ENCODE measurements at regions not wholly inside any gene's neighbourhood (a gene's known extent, or its start where the extent isn't known, plus 50 kb on each side); places are given as distances from the start of the nearest gene placed in this dataset.
"Not testable (repeated sequence)": the region's sequence is repeated elsewhere in the genome, so short reads cannot be mapped to it uniquely, and the experiment has no call there.

GRCh38 chr9:74078647-74079046 is 418.5 kb upstream of the RORB start:
- TF ChIP-seq CTCF (IDR thresholded peaks at IDR 0.05 in 4 of 5, conservative IDR thresholded peaks at IDR 0.05 in 1 of 5) (no peak), POLR2A (IDR thresholded peaks at IDR 0.05) (no peak)
- H3K4me3 ChIP-seq, result no peak overlapping the region
- in situ Hi-C loops (cut with MboI; ENCODE audit: low sequenced_read_pairs in 4 of 4) (no loop called here), intact Hi-C loops (cut with DNase I; ENCODE audit: low total_unique reads) (no loop called here)
- ATAC-seq, result no peak
- H3K27me3 ChIP-seq, result no peaks in the 10 kb centered on the region
- H3K27ac ChIP-seq, result no peak overlapping the region
- DNase-seq, result no peak
- H3K4me1 ChIP-seq, result no peaks in the 10 kb centered on the region
- no peaks in the 10 kb centered on the region for H3K36me3 ChIP-seq
- no peaks in the 10 kb centered on the region for H3K9me3 ChIP-seq

GRCh38 chr9:74080652-74081051 is 416.5 kb upstream of the RORB start:
- intact Hi-C loops (cut with DNase I; ENCODE audit: low total_unique reads); DNase-seq; H3K27me3 ChIP-seq; ATAC-seq; H3K4me3 ChIP-seq; H3K27ac ChIP-seq; H3K9me3 ChIP-seq; H3K36me3 ChIP-seq; H3K4me1 ChIP-seq; in situ Hi-C loops (cut with MboI; ENCODE audit: low sequenced_read_pairs in 4 of 4): not testable (repeated sequence)

GRCh38 chr9:74083681-74084433 is 413.3 kb upstream of the RORB start:
- H3K27me3 ChIP-seq, result no peaks in the 10 kb centered on the region
- H3K4me3 ChIP-seq, result no peak overlapping the region
- in situ Hi-C loops (cut with MboI; ENCODE audit: low sequenced_read_pairs in 4 of 4), result no loop called here
- H3K36me3 ChIP-seq, result no peaks in the 10 kb centered on the region
- H3K4me1 ChIP-seq, result no peaks in the 10 kb centered on the region
- no peak for ATAC-seq
- TF ChIP-seq POLR2A (IDR thresholded peaks at IDR 0.05) (no peak), CTCF (IDR thresholded peaks at IDR 0.05 in 4 of 5, conservative IDR thresholded peaks at IDR 0.05 in 1 of 5) (no peak)
- no peak for DNase-seq
- H3K27ac ChIP-seq, result no peak overlapping the region
- no peaks in the 10 kb centered on the region for H3K9me3 ChIP-seq
- intact Hi-C loops (cut with DNase I; ENCODE audit: low total_unique reads), result no loop called here

- H3K4me1 ChIP-seq; ATAC-seq; H3K36me3 ChIP-seq; H3K27ac ChIP-seq; H3K4me3 ChIP-seq; H3K27me3 ChIP-seq; H3K9me3 ChIP-seq; intact Hi-C loops (cut with DNase I; ENCODE audit: low total_unique reads); in situ Hi-C loops (cut with MboI; ENCODE audit: low sequenced_read_pairs in 4 of 4); DNase-seq: not testable (repeated sequence)
Measured at GRCh38 chr9:74085384-74086037, 411.6 kb upstream of the RORB start.

DNA sequence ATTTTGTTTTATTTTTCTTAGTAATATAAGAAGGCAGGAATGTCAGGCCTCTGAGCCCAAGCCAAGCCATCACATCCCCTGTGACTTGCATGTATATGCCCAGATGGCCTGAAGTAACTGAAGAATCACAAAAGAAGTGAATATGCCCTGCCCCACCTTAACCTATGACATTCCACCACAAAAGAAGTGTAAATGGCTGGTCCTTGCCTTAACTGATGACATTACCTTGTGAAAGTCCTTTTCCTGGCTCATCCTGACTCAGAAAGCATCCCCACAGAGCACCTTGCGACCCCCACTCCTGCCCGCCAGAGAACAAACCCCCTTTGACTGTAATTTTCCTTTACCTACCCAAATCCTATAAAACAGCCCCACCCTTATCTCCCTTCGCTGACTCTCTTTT is 406.2 kb upstream of the RORB start:
- H3K9me3 ChIP-seq; DNase-seq; H3K27me3 ChIP-seq; H3K4me3 ChIP-seq; H3K27ac ChIP-seq; H3K36me3 ChIP-seq; H3K4me1 ChIP-seq; intact Hi-C loops (cut with DNase I; ENCODE audit: low total_unique reads); ATAC-seq: not testable (repeated sequence)
- in situ Hi-C loops (cut with MboI; ENCODE audit: low sequenced_read_pairs in 4 of 4), result loop anchor here in 1 of 4 donors (10.0 kb wide), 1 partner anchor 56 kb away; no protein-coding TSS in a partner anchor

DNA sequence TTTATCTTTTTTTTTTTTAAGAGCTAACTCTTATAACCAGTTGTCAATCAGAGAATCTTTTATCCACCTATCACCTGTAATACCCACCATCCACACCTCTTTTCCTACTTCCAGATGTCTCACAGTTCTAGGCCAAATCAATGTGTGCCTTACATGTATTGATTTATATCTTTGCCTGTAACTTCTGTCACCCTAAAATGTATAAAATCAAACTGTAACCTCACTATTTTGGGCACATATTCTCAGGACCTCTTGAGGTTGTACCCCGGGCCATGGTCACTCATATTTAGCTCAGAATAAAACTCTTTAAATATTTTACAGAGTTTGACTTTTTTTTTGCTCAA is 404.7 kb upstream of the RORB start:
- Histone ChIP-seq H3K27me3 (no peaks in the 10 kb centered on the region), H3K4me1 (no peaks in the 10 kb centered on the region), H3K4me3 (no peak overlapping the region), H3K9me3 (no peaks in the 10 kb centered on the region), H3K27ac (no peak overlapping the region), H3K36me3 (no peaks in the 10 kb centered on the region)
- ATAC-seq (no peak), DNase-seq (no peak)
- TF ChIP-seq POLR2A (IDR thresholded peaks at IDR 0.05) (no peak), CTCF (IDR thresholded peaks at IDR 0.05 in 4 of 5, conservative IDR thresholded peaks at IDR 0.05 in 1 of 5) (no peak)
- in situ Hi-C loops (cut with MboI; ENCODE audit: low sequenced_read_pairs in 4 of 4), result loop anchor here in 1 of 4 donors (10.0 kb wide), 1 partner anchor 58 kb away; no protein-coding TSS in a partner anchor
- intact Hi-C loops (cut with DNase I; ENCODE audit: low total_unique reads), result no loop called here

DNA sequence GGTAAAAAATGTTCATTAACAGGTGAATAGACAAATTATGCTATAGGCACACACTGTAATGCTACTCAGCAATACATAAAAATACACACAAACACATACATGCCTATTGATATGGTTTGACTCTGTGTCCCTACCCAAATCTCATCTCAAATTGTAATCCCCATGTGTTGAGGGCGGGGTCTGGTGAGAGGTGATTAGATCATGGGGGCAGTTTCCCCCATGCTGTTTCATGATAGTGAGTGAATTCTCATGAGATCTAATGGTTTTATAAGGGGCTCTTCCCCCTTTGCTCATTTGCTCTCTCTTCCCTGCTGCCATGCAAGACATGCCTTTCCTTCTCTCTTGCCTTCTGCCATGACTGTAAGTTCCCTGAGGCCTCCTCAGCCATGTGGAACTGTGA is 403.1 kb upstream of the RORB start:
- H3K4me1 ChIP-seq; H3K4me3 ChIP-seq; ATAC-seq; DNase-seq; intact Hi-C loops (cut with DNase I; ENCODE audit: low total_unique reads); H3K27me3 ChIP-seq; H3K9me3 ChIP-seq; H3K36me3 ChIP-seq; H3K27ac ChIP-seq: not testable (repeated sequence)
- in situ Hi-C loops (cut with MboI; ENCODE audit: low sequenced_read_pairs in 4 of 4), result loop anchor here in 1 of 4 donors (10.0 kb wide), 1 partner anchor 59 kb away; no protein-coding TSS in a partner anchor

All from gastrocnemius medialis (tissue), 4 donors.